NCI-H1105 treated with DMSO at 0.1 percent for 48 hours (cell line): ENCODE measurements at regions not wholly inside any gene's neighbourhood (a gene's known extent, or its start where the extent isn't known, plus 50 kb on each side); places are given as distances from the start of the nearest gene placed in this dataset.

Experiments
- DNase-seq: peaks from one replicate; lab custom pipeline; 2025; lab: John Stamatoyannopoulos, UW

DNA sequence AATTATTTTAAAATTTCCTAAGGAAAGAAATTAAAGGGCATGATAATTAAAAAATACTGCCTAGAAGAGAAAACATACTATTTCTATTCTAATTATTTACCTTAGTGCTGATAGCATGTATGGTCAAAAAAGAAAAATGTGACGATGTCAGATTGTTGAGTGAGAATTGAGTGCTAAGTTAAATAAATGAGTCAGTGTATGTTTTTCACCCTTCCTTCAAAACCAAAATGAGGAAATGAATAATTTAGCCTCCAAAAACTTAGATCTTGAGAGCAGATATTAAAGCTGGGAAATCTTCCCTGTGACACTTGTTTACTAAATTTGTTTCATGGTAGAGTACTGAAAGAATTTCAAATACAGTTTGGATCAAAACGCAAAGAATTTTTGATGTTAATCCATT is 58.6 kb upstream of the NYAP2 start:
- DNase-seq: no peak

DNA sequence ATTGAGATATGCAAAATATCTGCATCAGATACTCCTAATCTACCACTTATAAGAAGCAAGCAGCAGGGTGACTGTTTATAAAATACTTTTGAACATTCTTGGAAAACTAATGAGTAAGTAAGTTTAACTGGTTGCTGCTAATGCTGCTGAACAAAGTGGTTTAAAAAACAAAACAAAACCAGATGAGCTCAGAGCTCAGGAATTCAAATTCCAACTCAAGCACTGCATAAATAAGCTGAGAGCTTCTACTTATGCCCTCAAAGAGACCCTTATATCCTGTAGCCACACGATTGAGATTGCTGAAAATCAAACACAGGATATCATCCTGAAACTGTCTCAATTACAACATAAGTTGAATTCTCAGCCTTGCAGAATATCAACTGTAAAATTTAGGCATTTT is 62.3 kb upstream of the NYAP2 start:
- no peak for DNase-seq

GRCh38 chr2:225334514-225334913 is 65.0 kb upstream of the NYAP2 start:
- DNase-seq: peak; percentile 97

DNA sequence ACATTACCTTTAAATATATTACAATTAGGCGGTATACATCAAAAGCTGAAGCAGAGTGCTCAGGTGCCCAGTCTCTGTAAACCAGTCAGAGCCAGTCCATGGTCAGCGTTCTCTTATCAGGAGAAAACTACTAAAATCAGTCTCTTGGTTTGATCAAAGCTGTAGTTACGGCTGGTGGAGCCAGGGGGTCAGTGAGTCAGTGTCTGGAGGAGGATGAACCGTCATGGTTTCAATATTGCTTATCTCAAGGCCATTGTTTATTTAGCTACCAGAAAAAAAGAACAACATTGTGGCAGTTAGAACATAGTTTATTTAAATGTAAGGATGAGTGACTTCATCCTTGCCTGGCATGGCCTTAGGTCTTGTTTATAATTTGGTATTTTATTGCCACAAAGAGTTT is 71.3 kb upstream of the NYAP2 start:
- DNase-seq: no peak

DNA sequence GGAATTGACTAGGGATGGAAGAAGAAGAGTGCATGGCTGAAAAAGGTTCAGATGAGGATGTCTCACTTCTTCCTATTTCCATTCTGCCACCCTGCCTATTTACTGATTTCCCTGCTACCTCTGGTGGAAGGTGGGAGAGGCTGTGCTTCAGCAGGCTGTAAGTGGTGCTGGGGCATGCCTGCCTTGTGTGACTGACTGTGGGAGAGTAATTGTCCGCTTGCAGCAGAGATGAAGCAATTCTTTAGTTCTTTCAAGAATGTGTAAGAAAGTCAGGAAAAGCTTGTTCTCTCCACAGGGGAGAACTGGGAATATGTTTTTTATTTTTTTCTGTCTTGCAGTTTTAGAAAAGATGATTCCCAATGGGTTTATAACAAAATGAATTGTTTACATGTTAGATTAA is 72.5 kb upstream of the NYAP2 start:
- DNase-seq: no peak

DNA sequence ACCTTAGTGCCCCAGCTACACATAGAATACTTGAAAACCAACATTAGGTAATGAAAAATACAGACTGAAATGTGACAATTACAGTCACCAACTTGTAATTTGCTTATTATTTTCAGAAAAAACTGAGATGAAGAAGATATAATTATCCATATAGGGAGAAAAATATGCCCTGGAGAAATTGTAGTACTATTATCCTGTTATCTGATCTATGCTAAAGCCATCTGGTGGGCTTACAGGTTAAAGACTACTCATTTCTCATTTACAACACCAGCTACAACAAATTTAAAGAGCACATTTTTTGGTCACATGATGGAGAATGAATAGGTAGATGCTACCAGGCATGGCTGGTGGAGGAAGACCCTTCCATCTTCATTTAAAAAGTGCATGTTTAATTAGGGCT is 79.6 kb upstream of the NYAP2 start:
- DNase-seq: no peak

- no peak for DNase-seq
Measured at GRCh38 chr2:225318440-225318839, 81.1 kb upstream of the NYAP2 start.

GRCh38 chr2:225317186-225317585 is 82.3 kb upstream of the NYAP2 start:
- no peak for DNase-seq

- peak; percentile 80 for DNase-seq
Measured at GRCh38 chr2:225310745-225311144, 88.8 kb upstream of the NYAP2 start.

DNA sequence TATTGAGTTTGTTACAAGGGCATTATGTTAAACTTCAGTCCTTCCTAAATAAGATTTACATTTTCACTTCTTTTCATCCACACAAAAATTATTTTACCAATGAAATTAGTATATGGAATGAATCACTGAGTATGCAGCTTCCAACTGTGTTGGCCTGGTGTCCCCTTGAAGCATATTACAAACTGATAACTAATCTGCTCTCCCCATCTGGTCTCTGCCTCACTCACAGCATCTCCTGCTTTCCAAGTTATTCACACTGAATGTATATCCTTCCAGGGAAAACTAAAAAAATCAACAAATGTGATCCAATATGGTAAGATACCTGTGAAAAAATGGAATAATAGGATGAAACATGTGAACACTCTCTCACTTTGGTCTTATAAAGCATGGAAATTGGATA is 90.0 kb upstream of the NYAP2 start:
- peak; percentile 90 for DNase-seq

DNA sequence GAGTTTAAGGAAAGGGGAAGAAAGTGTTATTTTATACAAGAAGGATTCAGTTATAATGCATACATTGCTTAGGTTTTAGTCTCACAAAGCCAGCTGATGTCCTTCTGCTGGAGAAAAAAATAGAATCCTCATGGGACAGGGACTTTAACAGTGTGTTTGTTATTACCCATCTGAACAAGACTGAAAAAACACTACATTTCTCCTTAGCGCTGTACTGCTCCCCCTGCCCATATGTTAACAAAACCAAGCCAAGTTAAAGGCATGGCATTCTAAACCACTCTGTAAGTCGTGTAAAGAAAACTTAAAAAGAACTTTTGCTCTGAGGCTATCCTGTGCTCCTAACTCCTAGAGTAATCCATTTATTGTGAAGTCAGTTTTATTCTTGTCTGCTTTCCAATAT is 102.6 kb upstream of the NYAP2 start:
- no peak for DNase-seq

DNA sequence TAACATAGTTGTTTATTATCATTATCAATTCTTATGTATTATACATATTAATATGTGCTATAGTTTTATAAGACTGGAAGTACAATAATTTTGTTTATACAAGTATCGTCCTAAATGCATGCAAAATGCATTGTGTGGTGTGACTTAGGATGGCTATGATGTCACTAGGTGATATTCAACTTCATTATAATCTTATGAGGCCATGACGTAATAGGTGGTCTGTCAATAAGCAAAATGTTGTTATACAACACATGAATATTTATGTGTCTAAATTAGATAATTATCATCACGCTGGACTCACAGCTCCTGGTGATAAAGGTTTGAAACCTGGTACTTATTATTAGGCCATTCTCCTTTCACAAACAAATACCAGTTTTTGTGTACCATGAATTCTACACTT is 104.4 kb upstream of the NYAP2 start:
- DNase-seq: no peak

GRCh38 chr2:225293638-225294037 is 105.9 kb upstream of the NYAP2 start:
- DNase-seq: no peak

- DNase-seq: no peak
Measured at GRCh38 chr2:225290757-225291400, 108.6 kb upstream of the NYAP2 start.

GRCh38 chr2:225289659-225290058 is 109.9 kb upstream of the NYAP2 start:
- DNase-seq: no peak

- no peak for DNase-seq
Measured at GRCh38 chr2:225288986-225289385, 110.5 kb upstream of the NYAP2 start.

DNA sequence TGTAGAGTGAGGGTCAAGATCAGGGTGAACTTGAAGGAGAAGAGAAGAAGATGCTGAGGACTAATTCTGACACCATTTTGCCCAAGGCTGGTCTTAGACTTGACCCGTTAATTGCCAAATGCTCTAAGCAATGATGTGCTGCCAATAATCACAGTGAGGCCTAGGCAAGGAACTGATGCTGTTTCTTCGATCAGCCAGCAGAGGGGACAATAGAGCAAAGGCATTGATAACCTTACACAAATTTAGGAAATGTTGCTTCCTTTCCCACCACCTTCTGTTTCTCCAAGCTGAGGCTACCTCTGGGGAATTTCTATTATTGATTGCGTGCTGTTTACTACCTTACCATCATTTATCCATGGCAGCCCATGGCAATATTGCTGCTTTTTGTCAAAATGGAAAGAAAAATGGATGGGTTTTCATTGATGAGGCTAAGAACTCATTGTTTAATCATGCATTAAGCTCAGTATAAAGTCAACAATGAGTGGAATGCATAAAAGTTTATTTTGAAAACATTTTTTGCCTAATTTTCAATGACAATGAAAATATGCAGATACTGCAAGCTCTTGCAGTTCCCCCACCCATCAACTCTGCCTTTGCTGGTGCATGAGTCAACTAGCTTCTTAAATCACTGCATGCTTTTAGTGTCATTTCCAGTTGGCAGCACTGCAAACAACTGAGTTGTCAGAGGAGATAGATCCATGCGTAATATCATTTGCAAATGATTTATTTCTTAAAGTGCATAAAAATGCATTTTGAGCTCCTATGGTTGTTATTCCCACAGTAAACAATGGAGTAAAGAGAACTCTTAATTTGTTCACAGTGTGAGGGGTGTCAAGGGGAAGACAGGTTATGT is 116.4 kb upstream of the NYAP2 start:
- peak; percentile 39 for DNase-seq

GRCh38 chr2:225276207-225276606 is 123.3 kb upstream of the NYAP2 start:
- DNase-seq: no peak

- no peak for DNase-seq
Measured at GRCh38 chr2:225275443-225275842, 124.1 kb upstream of the NYAP2 start.

DNA sequence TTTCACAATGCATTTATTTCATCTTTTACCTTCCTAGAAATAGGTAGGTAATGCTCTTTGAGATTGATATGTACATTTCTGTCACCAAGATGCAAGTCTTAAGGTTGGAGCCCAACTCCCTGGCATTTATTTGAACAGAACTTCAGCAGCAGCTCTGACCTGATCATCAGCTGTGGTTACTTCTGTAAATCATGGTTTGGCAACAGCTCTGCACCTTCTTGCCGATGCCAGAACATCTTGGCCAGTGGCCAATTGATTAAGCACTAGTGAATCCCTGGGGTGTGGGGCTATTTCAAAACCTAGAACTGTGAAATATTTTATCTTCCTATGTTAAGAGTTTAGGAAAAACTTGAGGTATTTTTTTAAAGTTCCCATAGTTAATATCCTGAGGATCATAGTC is 124.8 kb upstream of the NYAP2 start:
- peak; percentile 81 for DNase-seq

GRCh38 chr2:225272173-225272572 is 127.3 kb upstream of the NYAP2 start:
- DNase-seq: peak; percentile 72

DNA sequence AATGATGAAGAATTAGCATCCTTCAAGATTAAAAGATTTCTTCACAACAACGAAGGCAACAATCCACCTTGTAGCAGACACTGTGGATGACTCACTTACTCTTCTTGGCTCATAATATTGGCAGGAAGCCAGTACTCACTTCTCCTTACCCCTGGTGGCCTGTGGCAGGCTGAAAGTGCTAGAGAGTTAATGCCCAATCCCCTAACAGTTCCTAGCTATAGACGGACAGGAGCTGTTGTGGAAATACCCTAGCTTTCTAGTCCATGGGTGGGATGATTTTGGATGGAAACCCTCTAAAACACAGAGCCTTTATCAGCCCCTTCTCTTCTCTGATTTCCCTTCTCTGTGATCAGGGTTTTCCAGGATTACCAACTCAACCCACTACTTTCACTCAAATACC is 128.6 kb upstream of the NYAP2 start:
- peak; percentile 66 for DNase-seq

DNA sequence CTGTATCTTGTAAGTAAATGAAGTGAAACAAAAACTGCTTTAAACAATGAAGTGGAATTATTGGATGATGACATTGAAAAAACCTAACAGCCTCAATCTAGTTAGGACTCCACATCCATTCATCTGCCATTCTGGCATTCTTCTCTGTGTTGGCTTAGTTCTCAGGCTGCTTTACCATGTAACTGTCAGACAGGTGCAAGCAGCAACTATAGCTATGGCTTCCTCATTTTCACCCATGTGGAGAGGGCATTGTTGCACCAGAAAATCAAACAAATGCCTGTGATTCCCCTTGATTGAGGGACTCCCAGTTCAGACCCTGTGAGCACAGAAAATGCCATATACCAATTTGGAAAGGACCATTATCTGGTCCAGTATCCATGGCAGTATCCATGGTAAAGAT is 129.5 kb upstream of the NYAP2 start:
- DNase-seq: no peak

DNA sequence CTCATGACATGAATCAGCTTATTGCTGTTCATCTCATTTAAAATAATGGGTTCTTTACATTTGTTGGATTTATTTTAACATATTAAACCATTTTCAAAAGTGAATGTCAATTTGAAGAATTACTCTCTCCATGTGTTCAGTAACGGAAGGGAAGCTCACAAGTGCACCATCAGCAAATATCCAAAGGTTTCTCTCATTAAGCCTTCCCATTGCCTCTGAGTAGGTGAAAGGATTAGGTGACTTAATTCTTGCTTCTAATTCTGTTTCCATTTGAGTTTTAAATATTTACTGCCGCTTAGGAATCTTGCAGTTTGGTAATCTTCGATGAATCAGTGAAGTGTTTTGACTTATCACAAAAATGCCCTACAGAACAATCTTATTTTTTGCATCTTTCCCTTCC is 145.1 kb upstream of the NYAP2 start:
- no peak for DNase-seq
